ENCODE measurements at regions not wholly inside any gene's neighbourhood (a gene's known extent, or its start where the extent isn't known, plus 50 kb on each side); places are given as distances from the start of the nearest gene placed in this dataset.

DNA sequence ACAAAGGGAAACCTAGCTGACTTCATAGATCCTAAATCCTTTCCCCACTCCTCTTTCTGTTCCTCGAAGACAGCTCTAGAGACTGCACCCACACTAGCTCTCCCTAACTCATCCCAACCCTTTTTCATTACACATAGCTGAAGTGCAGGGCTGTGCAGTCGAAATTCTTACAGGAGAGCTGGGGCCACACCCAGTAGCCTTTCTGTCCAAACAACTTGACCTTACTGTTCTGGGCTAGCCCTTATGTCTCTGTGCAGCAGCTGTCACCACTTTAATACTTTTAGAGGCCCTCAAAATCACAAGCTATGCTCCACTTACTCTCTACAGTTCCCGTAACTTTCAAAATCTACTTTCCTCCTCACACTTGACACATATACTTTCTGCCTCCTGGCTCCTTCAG is 666.1 kb upstream of the PKDCC start:
- FAIRE-seq (no peak), DNase-seq (ENCODE audit: low read depth in 1 of 2, low spot score in 1 of 2) (no peak), ATAC-seq (no peak)
- ChIA-PET POLR2A (no interaction called here), CTCF (no interaction called here)
- no peak overlapping the region for H3K4me2 ChIP-seq
- H3K9me3 ChIP-seq = no peaks in the 10 kb centered on the region
- 22% methylated on average over 3 of the region's 3 CpGs for WGBS (ENCODE audit: missing lambda C conversion rate)
- no peak overlapping the region for H3K27ac ChIP-seq
- H3K4me3 ChIP-seq = no peak overlapping the region
- H3K4me1 ChIP-seq = no peaks in the 10 kb centered on the region
- no peak for TF ChIP-seq MAZ (IDR thresholded peaks at IDR 0.05; ENCODE audit: borderline replicate concordance, low read depth, low read length)
- no peak for TF ChIP-seq ZFP36 (IDR thresholded peaks at IDR 0.05; ENCODE audit: borderline replicate concordance, partially characterized antibody)
- TF ChIP-seq RFX5 (IDR thresholded peaks at IDR 0.05) = no peak
- no peak for TF ChIP-seq POLR2AphosphoS2 (conservative IDR thresholded peaks at IDR 0.05; ENCODE audit: low read length)
- no peak for TF ChIP-seq MYC (IDR thresholded peaks at IDR 0.05; ENCODE audit: borderline replicate concordance, low read length)
- no peak for TF ChIP-seq HES2 (IDR thresholded peaks at IDR 0.05)
- no peak for TF ChIP-seq TP53 (CRISPR knock-in tag; IDR thresholded peaks at IDR 0.05)

- ChIA-PET POLR2A (no interaction called here), CTCF (no interaction called here)
- Histone ChIP-seq H3K27ac (no peak overlapping the region), H3K9me3 (no peaks in the 10 kb centered on the region), H3K4me3 (no peak overlapping the region), H3K4me2 (no peak overlapping the region), H3K4me1 (no peaks in the 10 kb centered on the region)
- no peak for ATAC-seq
- WGBS (ENCODE audit: missing lambda C conversion rate) = 3% methylated on average over 2 of the region's 2 CpGs
- FAIRE-seq = no peak
- no peak for TF ChIP-seq BCL3 (IDR thresholded peaks at IDR 0.05)
- no peak for TF ChIP-seq NPAS2 (CRISPR knock-in tag; IDR thresholded peaks at IDR 0.05; ENCODE audit: borderline replicate concordance)
- TF ChIP-seq EHMT2 (IDR thresholded peaks at IDR 0.05; ENCODE audit: low read depth) = no peak
- TF ChIP-seq TFCP2L1 (CRISPR knock-in tag; IDR thresholded peaks at IDR 0.05) = no peak
- TF ChIP-seq KDM5A (IDR thresholded peaks at IDR 0.05) = no peak
- no peak for TF ChIP-seq ZNF302 (CRISPR knock-in tag; IDR thresholded peaks at IDR 0.05)
- no peak for TF ChIP-seq HOXA7 (CRISPR knock-in tag; IDR thresholded peaks at IDR 0.05)
- no peak for TF ChIP-seq KDM1A (IDR thresholded peaks at IDR 0.05; ENCODE audit: low read depth)
- TF ChIP-seq, protein P1, sequence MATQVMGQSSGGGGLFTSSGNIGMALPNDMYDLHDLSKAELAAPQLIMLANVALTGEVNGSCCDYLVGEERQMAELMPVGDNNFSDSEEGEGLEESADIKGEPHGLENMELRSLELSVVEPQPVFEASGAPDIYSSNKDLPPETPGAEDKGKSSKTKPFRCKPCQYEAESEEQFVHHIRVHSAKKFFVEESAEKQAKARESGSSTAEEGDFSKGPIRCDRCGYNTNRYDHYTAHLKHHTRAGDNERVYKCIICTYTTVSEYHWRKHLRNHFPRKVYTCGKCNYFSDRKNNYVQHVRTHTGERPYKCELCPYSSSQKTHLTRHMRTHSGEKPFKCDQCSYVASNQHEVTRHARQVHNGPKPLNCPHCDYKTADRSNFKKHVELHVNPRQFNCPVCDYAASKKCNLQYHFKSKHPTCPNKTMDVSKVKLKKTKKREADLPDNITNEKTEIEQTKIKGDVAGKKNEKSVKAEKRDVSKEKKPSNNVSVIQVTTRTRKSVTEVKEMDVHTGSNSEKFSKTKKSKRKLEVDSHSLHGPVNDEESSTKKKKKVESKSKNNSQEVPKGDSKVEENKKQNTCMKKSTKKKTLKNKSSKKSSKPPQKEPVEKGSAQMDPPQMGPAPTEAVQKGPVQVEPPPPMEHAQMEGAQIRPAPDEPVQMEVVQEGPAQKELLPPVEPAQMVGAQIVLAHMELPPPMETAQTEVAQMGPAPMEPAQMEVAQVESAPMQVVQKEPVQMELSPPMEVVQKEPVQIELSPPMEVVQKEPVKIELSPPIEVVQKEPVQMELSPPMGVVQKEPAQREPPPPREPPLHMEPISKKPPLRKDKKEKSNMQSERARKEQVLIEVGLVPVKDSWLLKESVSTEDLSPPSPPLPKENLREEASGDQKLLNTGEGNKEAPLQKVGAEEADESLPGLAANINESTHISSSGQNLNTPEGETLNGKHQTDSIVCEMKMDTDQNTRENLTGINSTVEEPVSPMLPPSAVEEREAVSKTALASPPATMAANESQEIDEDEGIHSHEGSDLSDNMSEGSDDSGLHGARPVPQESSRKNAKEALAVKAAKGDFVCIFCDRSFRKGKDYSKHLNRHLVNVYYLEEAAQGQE (IDR thresholded peaks at IDR 0.05) = no peak
- no peak for TF ChIP-seq HES2 (IDR thresholded peaks at IDR 0.05)
- no peak for TF ChIP-seq RNF2 (IDR thresholded peaks at IDR 0.05; ENCODE audit: borderline replicate concordance, low read depth)
- no peak for TF ChIP-seq RCOR1 (IDR thresholded peaks at IDR 0.05; ENCODE audit: low read depth, low read length)
- no peak for TF ChIP-seq EHF (CRISPR knock-in tag; IDR thresholded peaks at IDR 0.05)
- no peak for TF ChIP-seq MYC (IDR thresholded peaks at IDR 0.05; ENCODE audit: borderline replicate concordance, low read length)
- no peak for TF ChIP-seq ZC3H11A (IDR thresholded peaks at IDR 0.05)
- TF ChIP-seq PHF8 (IDR thresholded peaks at IDR 0.05; ENCODE audit: borderline replicate concordance, low read depth) = no peak
- no peak for TF ChIP-seq CBX2 (IDR thresholded peaks at IDR 0.05; ENCODE audit: borderline replicate concordance, low read depth)
- TF ChIP-seq HOXB5 (CRISPR knock-in tag; IDR thresholded peaks at IDR 0.05) = no peak
- TF ChIP-seq HEYL (CRISPR knock-in tag; IDR thresholded peaks at IDR 0.05) = no peak
- TF ChIP-seq ATOH8 (CRISPR knock-in tag; IDR thresholded peaks at IDR 0.05; ENCODE audit: low read depth) = no peak
- no peak for DNase-seq (ENCODE audit: low read depth in 1 of 2, low spot score in 1 of 2)
Observed at GRCh38 chr2:41387519-41387918, 660.3 kb upstream of the PKDCC start.

Measured in A549 (cell line).